H1 (cell line): ENCODE measurements at regions not wholly inside any gene's neighbourhood (a gene's known extent, or its start where the extent isn't known, plus 50 kb on each side); places are given as distances from the start of the nearest gene placed in this dataset.
A peak's percentile ranks its signal among the peaks of the same experiment; 100 is the strongest.

Experiments used
- CTCF ChIA-PET: fragments of 300-600 bp; sonication (Branson Sonifier 250); formaldehyde crosslinking; loops from one replicate; lab custom pipeline; 2021; ENCODE audit not compliant: partially characterized antibody; lab: Charles Lee
- POLR2A ChIA-PET: fragments of 300-600 bp; sonication (Branson Sonifier 250); formaldehyde crosslinking; loops from one replicate; lab custom pipeline; 2021; ENCODE audit warnings: inconsistent platforms; ENCODE audit not compliant: partially characterized antibody; lab: Charles Lee
- DNase-seq, 2 experiments: peaks; one replicate each; pipeline versions ENCODE4 v3.0.0 to v3.0.0-alpha.2; 2010 to 2022; ENCODE audit warnings: low spot score in 2 of 2, low read depth in 1 of 2, mixed read lengths in 1 of 2
- FAIRE-seq: peaks from 2 replicates; lab custom pipeline; 2011; peaks lifted over from hg19 to GRCh38; lab: Jason Lieb, UNC
- H2AFZ ChIP-seq: 2 replicates; pipeline ENCODE4 v1.8.1; 2012; ENCODE audit warnings: low read length, inconsistent platforms
- H2AK5ac ChIP-seq: 2 replicates; pipeline ENCODE4 v1.6.1; 2013; ENCODE audit warnings: low read depth, low read length
- H2BK120ac ChIP-seq: replicated peaks from 2 replicates; pipeline ENCODE3; 2013; ENCODE audit warnings: low read depth, low read length, inconsistent platforms
- H2BK12ac ChIP-seq: 2 replicates; pipeline ENCODE4 v1.6.1; 2013; ENCODE audit warnings: low read depth, low read length
- H2BK15ac ChIP-seq: 2 replicates; pipeline ENCODE4 v1.6.1; 2013; ENCODE audit warnings: low read length
- H2BK20ac ChIP-seq: 2 replicates; pipeline ENCODE4 v1.6.1; 2013; ENCODE audit warnings: low read length
- H2BK5ac ChIP-seq: 2 replicates; pipeline ENCODE4 v1.6.1; 2013; ENCODE audit warnings: low read depth, low read length
- H3K14ac ChIP-seq: 2 replicates; pipeline ENCODE4 v1.6.1; 2013; ENCODE audit warnings: inconsistent platforms; ENCODE audit not compliant: insufficient read length
- H3K18ac ChIP-seq: 2 replicates; pipeline ENCODE4 v1.6.1; 2013; ENCODE audit warnings: low read length; ENCODE audit errors: extremely low read depth
- H3K23ac ChIP-seq: 2 replicates; pipeline ENCODE4 v1.6.1; 2013; ENCODE audit warnings: inconsistent platforms; ENCODE audit not compliant: insufficient read length
- H3K23me2 ChIP-seq: 2 replicates; pipeline ENCODE4 v1.6.1; 2013; ENCODE audit warnings: low read depth, low read length
- H3K27ac ChIP-seq: 2 replicates; pipeline ENCODE4 v1.6.1; 2011; ENCODE audit warnings: low read depth, low read length, inconsistent platforms
- H3K27me3 ChIP-seq, 4 experiments: replicated peaks in 1 of 4; 1 replicate in 1 of 4; 2 replicates in 3 of 4; pipeline versions ENCODE4 v1.6.1 to v1.8.1; 2011 to 2013; ENCODE audit warnings: low read length in 3 of 4, mild to moderate bottlenecking in 3 of 4, inconsistent platforms in 2 of 4, mixed read lengths in 2 of 4, moderate library complexity in 1 of 4; ENCODE audit not compliant: control insufficient read depth in 3 of 4, insufficient read depth in 3 of 4; ENCODE audit errors: extremely low read depth in 1 of 4
- H3K36me3 ChIP-seq, 4 experiments: 2 replicates each; pipeline versions ENCODE4 v1.6.1 to v1.8.1; 2011 to 2013; ENCODE audit warnings: mild to moderate bottlenecking in 4 of 4, low read length in 3 of 4, moderate library complexity in 2 of 4, control low read depth in 1 of 4, inconsistent platforms in 1 of 4; ENCODE audit not compliant: insufficient read depth in 4 of 4, control insufficient read depth in 2 of 4
- H3K4ac ChIP-seq: replicated peaks from 2 replicates; pipeline ENCODE3; 2013; ENCODE audit warnings: low read length, low read depth, mixed read lengths, inconsistent platforms; ENCODE audit not compliant: insufficient read length
- H3K4me1 ChIP-seq, 4 experiments: replicated peaks in 1 of 4; 1 replicate in 1 of 4; 2 replicates in 3 of 4; pipeline versions ENCODE4 v1.6.1 to v1.8.1; 2011 to 2013; ENCODE audit warnings: low read length in 3 of 4, inconsistent platforms in 2 of 4, mixed read lengths in 1 of 4; ENCODE audit not compliant: insufficient read depth in 4 of 4, control insufficient read depth in 3 of 4
- H3K4me2 ChIP-seq, 2 experiments: 2 replicates each; pipeline versions ENCODE4 v1.6.1 to v1.8.1; 2011 to 2013; ENCODE audit warnings: low read depth in 2 of 2, low read length in 2 of 2, control low read depth in 1 of 2, inconsistent platforms in 1 of 2, mild to moderate bottlenecking in 1 of 2; ENCODE audit not compliant: insufficient read depth in 1 of 2
- H3K4me3 ChIP-seq, 4 experiments: fragments of 200-600, 300-600 bp in 1 of 4; sonication (generic), shearing (Covaris generic), sonication (Bioruptor Twin) in 1 of 4; 2 replicates each; pipeline versions ENCODE4 v1.5.1 to v1.8.1; 2011 to 2016; ENCODE audit warnings: low read length in 4 of 4, low read depth in 3 of 4, control low read depth in 2 of 4, inconsistent platforms in 2 of 4, mild to moderate bottlenecking in 2 of 4, mixed read lengths in 1 of 4, moderate library complexity in 1 of 4; ENCODE audit not compliant: insufficient read depth in 2 of 4; ENCODE audit errors: extremely low read depth in 1 of 4
- H3K56ac ChIP-seq: replicated peaks from 2 replicates; pipeline ENCODE3; 2013; ENCODE audit warnings: low read depth, mild to moderate bottlenecking, mixed read lengths, low read length, inconsistent platforms; ENCODE audit not compliant: insufficient read length
- H3K79me1 ChIP-seq: 2 replicates; pipeline ENCODE4 v1.6.1; 2013; ENCODE audit warnings: low read depth, low read length, control low read depth
- H3K79me2 ChIP-seq, 2 experiments: 2 replicates each; pipeline versions ENCODE4 v1.6.1 to v1.8.1; 2012 to 2013; ENCODE audit warnings: low read length in 2 of 2, mild to moderate bottlenecking in 2 of 2, inconsistent platforms in 1 of 2; ENCODE audit not compliant: insufficient read depth in 2 of 2, control insufficient read depth in 1 of 2
- H3K9ac ChIP-seq, 4 experiments: replicated peaks in 1 of 4; 1 replicate in 1 of 4; 2 replicates in 3 of 4; pipeline versions ENCODE4 v1.6.1 to v1.8.1; 2011 to 2013; ENCODE audit warnings: low read depth in 3 of 4, low read length in 3 of 4, control low read depth in 2 of 4, mild to moderate bottlenecking in 2 of 4, moderate library complexity in 2 of 4, inconsistent platforms in 1 of 4; ENCODE audit errors: extremely low read depth in 1 of 4
- H3K9me3 ChIP-seq, 2 experiments: 2 replicates each; pipeline versions ENCODE4 v1.6.1 to v1.8.1; 2012 to 2013; ENCODE audit warnings: mild to moderate bottlenecking in 2 of 2, moderate library complexity in 2 of 2, control low read depth in 1 of 2, inconsistent platforms in 1 of 2, low read depth in 1 of 2, low read length in 1 of 2, mixed read lengths in 1 of 2; ENCODE audit not compliant: insufficient read depth in 2 of 2
- H4K20me1 ChIP-seq, 2 experiments: replicated peaks in 1 of 2; 2 replicates each; pipeline versions ENCODE3 to v1.8.1; 2011 to 2013; ENCODE audit warnings: inconsistent platforms in 2 of 2, low read length in 2 of 2, mild to moderate bottlenecking in 1 of 2; ENCODE audit not compliant: insufficient read depth in 2 of 2, control insufficient read depth in 1 of 2
- H4K5ac ChIP-seq: 2 replicates; pipeline ENCODE4 v1.6.1; 2013; ENCODE audit warnings: low read length, low read depth, mixed read lengths, inconsistent platforms; ENCODE audit not compliant: insufficient read length
- H4K8ac ChIP-seq: 2 replicates; pipeline ENCODE4 v1.8.0; 2013; ENCODE audit warnings: mild to moderate bottlenecking, moderate library complexity, low read length, inconsistent platforms; ENCODE audit not compliant: insufficient read depth; ENCODE audit errors: extremely low read depth
- H4K91ac ChIP-seq: replicated peaks from 2 replicates; pipeline ENCODE3; 2013; ENCODE audit warnings: low read length, mixed read lengths, inconsistent platforms; ENCODE audit not compliant: insufficient read length
- ASH2L ChIP-seq: fragments of 200-600, 300-600 bp; sonication (generic); IDR thresholded peaks from one replicate; pipeline ENCODE4 v1.7.1; 2017; ENCODE audit warnings: low read length
- CBX8 ChIP-seq: fragments of 300-800, 300-1000 bp; sonication (generic); IDR thresholded peaks from 2 replicates; pipeline ENCODE4 v1.7.1; 2016; ENCODE audit warnings: low read depth, low read length, borderline replicate concordance
- CHD1 ChIP-seq: IDR thresholded peaks from 2 replicates; pipeline ENCODE4 v1.6.1; 2012; ENCODE audit warnings: low read depth, low read length, improper control_type of control experiment
- CREB1 ChIP-seq: IDR thresholded peaks from 2 replicates; pipeline ENCODE4 v1.6.1; 2012; ENCODE audit warnings: inconsistent platforms
- EZH2 ChIP-seq: fragments of 200-600 bp; sonication (generic); IDR thresholded peaks from 2 replicates; pipeline ENCODE4 v1.7.1; 2012; ENCODE audit warnings: low read depth, mild to moderate bottlenecking, moderate library complexity, low read length, inconsistent platforms; ENCODE audit not compliant: severe bottlenecking
- FOSL1 ChIP-seq: IDR thresholded peaks from 2 replicates; pipeline ENCODE4 v1.6.1; 2011; ENCODE audit warnings: mild to moderate bottlenecking, low read depth, low read length, moderate library complexity; ENCODE audit not compliant: insufficient read depth
- JUN ChIP-seq: IDR thresholded peaks from 2 replicates; pipeline ENCODE4 v1.6.1; 2011; ENCODE audit warnings: low read depth, mild to moderate bottlenecking, improper control_type of control experiment, low read length
- SIN3A ChIP-seq, 2 experiments: IDR thresholded peaks in 1 of 2; conservative IDR thresholded peaks in 1 of 2; 2 replicates each; pipeline ENCODE4 v1.6.1; 2011 to 2012; ENCODE audit warnings: low read length in 2 of 2, improper control_type of control experiment in 1 of 2, low read depth in 1 of 2, mild to moderate bottlenecking in 1 of 2
- SUZ12 ChIP-seq: fragments of 200-600 bp; sonication (generic); IDR thresholded peaks from 2 replicates; pipeline ENCODE4 v1.6.1; 2012; ENCODE audit warnings: mild to moderate bottlenecking, inconsistent platforms, low read length, moderate library complexity, mixed read lengths
- TAF1 ChIP-seq: IDR thresholded peaks from 2 replicates; pipeline ENCODE4 v1.6.1; 2011; ENCODE audit warnings: mild to moderate bottlenecking, low read depth, low read length
- WGBS, 2 experiments: shearing (Covaris generic) in 1 of 2; methylation state at CpG; one replicate each; pipeline versions ENCODE4 v1.1.6 to v1.1.7; 2013 to 2015; ENCODE audit warnings: low lambda C conversion rate in 2 of 2, mixed read lengths in 2 of 2, inconsistent platforms in 1 of 2, low coverage in 1 of 2, missing lambda C conversion rate in 1 of 2; ENCODE audit not compliant: insufficient replicate concordance in 2 of 2, insufficient coverage in 1 of 2, insufficient read length in 1 of 2; ENCODE audit errors: extremely low coverage in 1 of 2, missing lambda C conversion rate in 1 of 2; 5-methylcytosine and 5-hydroxymethylcytosine counted together
- TF ChIP-seq, protein P1 (sequence below): IDR thresholded peaks from 2 replicates; pipeline ENCODE4 v1.6.1; 2012; ENCODE audit warnings: inconsistent platforms

DNA sequence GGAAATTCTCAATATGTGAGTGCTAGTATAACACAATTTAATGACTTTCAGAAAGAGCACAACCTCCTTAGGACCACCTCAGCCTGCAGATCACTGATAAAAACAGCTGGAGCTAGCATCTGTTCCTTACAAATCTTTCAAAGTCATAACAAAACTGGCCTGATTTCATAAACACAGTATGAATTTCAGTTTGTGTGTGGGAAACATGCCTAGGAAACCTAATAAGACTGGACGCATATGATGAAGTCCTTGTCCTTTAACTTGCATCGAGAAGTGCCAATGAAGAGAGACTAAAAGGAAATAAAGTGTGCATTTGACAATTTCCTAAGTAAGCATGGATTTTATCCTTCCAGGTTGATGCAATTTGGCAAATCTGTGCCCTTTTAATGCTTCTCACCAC lies 74.1 kb upstream of the KLHL14 start:
- Histone ChIP-seq H3K79me1 (no peaks in the 10 kb centered on the region), H3K4me1 (peaks cover 0 to 13% (median under 1%) of the 10 kb centered on the region in 4 experiments; a peak in 2 of 7 replicates), H4K5ac (no peak overlapping the region), H2BK20ac (no peak overlapping the region), H4K8ac (no peak overlapping the region), H2BK5ac (no peak overlapping the region), H3K4me3 (no peak overlapping the region), H2BK12ac (no peak overlapping the region), H4K91ac (no peak overlapping the region), H3K23ac (no peak overlapping the region), H2BK120ac (no peak overlapping the region), H2BK15ac (no peak overlapping the region), H3K18ac (no peak overlapping the region), H3K14ac (no peak overlapping the region), H3K4ac (no peak overlapping the region), H3K23me2 (no peaks in the 10 kb centered on the region), H2AFZ (0 out of 2 replicates have a peak overlapping the region, but pooled peaks have one; percentile 22), H3K56ac (no peak overlapping the region), H3K79me2 (no peaks in the 10 kb centered on the region), H3K27me3 (no peaks in the 10 kb centered on the region), H3K4me2 (no peak overlapping the region), H2AK5ac (no peak overlapping the region), H3K36me3 (no peaks in the 10 kb centered on the region), H3K9me3 (peaks cover 0 to 4% of the 10 kb centered on the region in 2 experiments; a peak in 1 of 4 replicates), H3K27ac (no peak overlapping the region), H3K9ac (no peak overlapping the region; a peak in 1 of 7 replicates), H4K20me1 (no peaks in the 10 kb centered on the region)
- ChIA-PET POLR2A (no interaction called here), CTCF (interaction anchor here (0.7 to 2.2 kb wide), 4 partner anchors 32 to 132 kb away, joined by 3 to 10 read pairs (median 5); no protein-coding TSS in a partner anchor)
- FAIRE-seq (no peak), DNase-seq (no peak)
- TF ChIP-seq TAF1 = no peak
- TF ChIP-seq CHD1 = no peak
- TF ChIP-seq EZH2 = no peak
- no peak for TF ChIP-seq JUN
- TF ChIP-seq FOSL1 = no peak
- no peak for TF ChIP-seq CBX8
- no peak for TF ChIP-seq CREB1
- no peak for TF ChIP-seq ASH2L
- TF ChIP-seq, protein P1, sequence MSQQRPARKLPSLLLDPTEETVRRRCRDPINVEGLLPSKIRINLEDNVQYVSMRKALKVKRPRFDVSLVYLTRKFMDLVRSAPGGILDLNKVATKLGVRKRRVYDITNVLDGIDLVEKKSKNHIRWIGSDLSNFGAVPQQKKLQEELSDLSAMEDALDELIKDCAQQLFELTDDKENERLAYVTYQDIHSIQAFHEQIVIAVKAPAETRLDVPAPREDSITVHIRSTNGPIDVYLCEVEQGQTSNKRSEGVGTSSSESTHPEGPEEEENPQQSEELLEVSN = no peak
- TF ChIP-seq SIN3A (conservative IDR thresholded peaks at IDR 0.05 in 1 of 2, IDR thresholded peaks at IDR 0.05 in 1 of 2; ENCODE audit: low read depth in 1 of 2, low read length in 2 of 2) = no peak
- no peak for TF ChIP-seq SUZ12
- WGBS, 2 experiments = 87% methylated on average over 2 of the region's 2 CpGs; no CpG with 5 or more reads in 1 of the 2 experiments
